Breast epithelium (tissue), 4 donors: ENCODE measurements at regions not wholly inside any gene's neighbourhood (a gene's known extent, or its start where the extent isn't known, plus 50 kb on each side); places are given as distances from the start of the nearest gene placed in this dataset.
A peak's percentile ranks its signal among the peaks of the same experiment; 100 is the strongest.

Experiments used
- DNase-seq, 2 donors: peaks; one replicate each; pipeline ENCODE4 v3.0.0-alpha.2; 2019; ENCODE audit warnings: low spot score in 2 of 2
- H3K27ac ChIP-seq, 2 donors: fragments of 200-600 bp; sonication (generic) in 1 of 2; one replicate each; pipeline ENCODE4 v1.5.1; 2016 to 2019; ENCODE audit warnings: mild to moderate bottlenecking in 1 of 2
- H3K27me3 ChIP-seq, 2 donors: fragments of 200-600 bp; sonication (generic) in 1 of 2; one replicate each; pipeline versions ENCODE4 v1.5.1 to v1.6.0; 2017 to 2019; ENCODE audit warnings: control low read depth in 1 of 2, mild to moderate bottlenecking in 1 of 2
- H3K36me3 ChIP-seq: fragments of 200-600 bp; one replicate; pipeline ENCODE4 v1.5.1; 2019
- H3K4me1 ChIP-seq, 2 donors: fragments of 200-600 bp; sonication (generic); one replicate each; pipeline ENCODE4 v1.5.1; 2016 to 2019; ENCODE audit warnings: control low read depth in 1 of 2
- H3K4me3 ChIP-seq, 3 donors: fragments of 200-600 bp; sonication (generic); 1 replicate in 2 of 3; 2 replicates in 1 of 3; pipeline ENCODE4 v1.5.1; 2016 to 2019; ENCODE audit warnings: mild to moderate bottlenecking in 3 of 3, moderate library complexity in 2 of 3
- H3K9me3 ChIP-seq, 2 donors: fragments of 200-600 bp; sonication (generic) in 1 of 2; one replicate each; pipeline ENCODE4 v1.5.1; 2016 to 2019; ENCODE audit warnings: control low read depth in 1 of 2
- CTCF ChIP-seq, 3 donors: fragments of 450-650 bp; IDR thresholded peaks; one replicate each; pipeline ENCODE4 v1.5.1; 2016 to 2017; ENCODE audit warnings: antibody characterized with exemption in 3 of 3, mild to moderate bottlenecking in 3 of 3, moderate library complexity in 3 of 3
- POLR2A ChIP-seq: fragments of 450-650 bp; IDR thresholded peaks from one replicate; pipeline ENCODE4 v1.6.1; 2016; ENCODE audit warnings: antibody characterized with exemption, mild to moderate bottlenecking, moderate library complexity
- POLR2AphosphoS5 ChIP-seq, 3 donors: sonication (generic); formaldehyde crosslinking; IDR thresholded peaks; one replicate each; pipeline ENCODE4 v1.6.1; 2017; ENCODE audit warnings: antibody characterized with exemption in 3 of 3
- intact Hi-C: fragments of 100-400 bp; cut with DNase I; formaldehyde crosslinking; loops from one replicate; pipeline ENCODE4 v1.15.1; 2023; ENCODE audit warnings: low total_unique reads

DNA sequence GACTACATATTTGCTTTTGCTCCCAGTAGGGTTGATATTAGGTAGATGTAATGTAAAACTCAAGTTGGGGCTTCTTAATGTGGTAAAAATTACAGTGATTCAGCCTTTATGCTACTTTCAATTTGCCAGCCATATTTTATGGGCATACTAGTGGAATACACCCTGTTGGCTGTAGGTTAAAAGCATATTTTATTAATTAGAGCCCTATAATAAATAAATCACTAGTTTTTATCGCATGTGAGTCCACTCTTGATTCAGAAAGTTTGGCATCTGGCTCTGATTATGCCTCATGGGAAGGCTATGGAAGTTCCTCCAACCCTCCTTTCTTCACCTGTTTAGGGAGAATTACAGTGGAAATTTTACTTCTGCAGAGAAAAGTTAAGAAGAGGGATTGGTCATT is 390.9 kb downstream of the GATA3 start:
- TF ChIP-seq POLR2A (no peak), POLR2AphosphoS5 (IDR thresholded peaks at IDR 0.05) (no peak), CTCF (IDR thresholded peaks at IDR 0.05) (no peak)
- H3K36me3 ChIP-seq, result no peaks in the 10 kb centered on the region
- no peak for DNase-seq
- no peaks in the 10 kb centered on the region for H3K4me1 ChIP-seq
- intact Hi-C loops, result no loop called here
- H3K9me3 ChIP-seq, result no peaks in the 10 kb centered on the region
- no peak overlapping the region for H3K27ac ChIP-seq
- no peak overlapping the region for H3K4me3 ChIP-seq
- H3K27me3 ChIP-seq, result no peaks in the 10 kb centered on the region

DNA sequence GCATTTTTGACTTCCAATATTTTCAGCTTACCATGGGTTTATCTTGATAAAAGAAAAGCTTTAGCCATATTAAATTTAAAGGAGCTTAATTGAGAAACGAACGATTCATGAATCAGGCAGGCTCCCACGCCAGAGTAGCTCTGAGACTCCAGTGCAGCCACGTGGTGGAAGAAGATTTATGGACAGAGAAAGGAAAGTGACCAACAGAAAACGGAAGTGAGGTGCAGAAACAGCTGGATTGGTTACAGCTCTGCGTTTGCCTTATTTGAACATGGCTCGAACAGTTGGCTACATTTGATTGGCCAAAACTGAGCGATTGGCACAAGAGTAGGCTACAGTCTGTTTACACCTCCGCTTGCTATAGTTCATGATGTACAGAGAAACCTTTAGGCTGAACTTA is 395.4 kb downstream of the GATA3 start:
- no peak for DNase-seq
- TF ChIP-seq POLR2A (no peak), POLR2AphosphoS5 (IDR thresholded peaks at IDR 0.05) (no peak), CTCF (IDR thresholded peaks at IDR 0.05) (no peak)
- Histone ChIP-seq H3K36me3 (no peaks in the 10 kb centered on the region), H3K4me1 (peaks cover 0 to 3% of the 10 kb centered on the region in 2 donors), H3K27ac (no peak overlapping the region), H3K27me3 (no peaks in the 10 kb centered on the region), H3K4me3 (no peak overlapping the region), H3K9me3 (no peaks in the 10 kb centered on the region)
- intact Hi-C loops, result no loop called here

GRCh38 chr10:8453587-8453986 is 399.1 kb downstream of the GATA3 start:
- Histone ChIP-seq H3K9me3 (no peaks in the 10 kb centered on the region), H3K4me1 (peaks cover 0 to 3% of the 10 kb centered on the region in 2 donors), H3K4me3 (no peak overlapping the region), H3K27ac (peak overlapping the region; percentile 74 to 83), H3K36me3 (no peaks in the 10 kb centered on the region), H3K27me3 (no peaks in the 10 kb centered on the region)
- no peak for TF ChIP-seq POLR2A
- TF ChIP-seq POLR2AphosphoS5 (IDR thresholded peaks at IDR 0.05), result no peak
- no peak for TF ChIP-seq CTCF (IDR thresholded peaks at IDR 0.05)
- peak in 1 of 2 donors; percentile 69 for DNase-seq
- intact Hi-C loops, result no loop called here

DNA sequence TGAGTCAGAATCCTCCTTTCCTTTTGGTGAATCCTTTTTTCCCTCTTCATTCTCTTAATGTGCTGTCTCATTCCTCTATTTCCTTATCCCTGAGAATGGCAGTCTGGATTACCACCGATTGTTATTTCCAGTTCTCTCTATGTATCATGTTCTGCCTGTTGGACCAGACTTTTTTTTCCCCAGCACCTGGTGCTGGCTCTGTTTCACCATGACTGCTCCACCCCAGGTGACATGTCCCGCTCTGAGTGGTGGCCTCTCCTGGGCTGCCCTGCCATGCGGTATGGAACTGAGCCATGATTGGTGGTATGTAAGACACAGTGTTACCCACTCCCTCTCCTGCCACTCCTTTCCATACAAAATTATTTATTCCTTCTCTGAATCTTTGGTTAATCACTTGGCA is 399.9 kb downstream of the GATA3 start:
- Histone ChIP-seq H3K4me1 (peaks cover 0 to 3% of the 10 kb centered on the region in 2 donors), H3K4me3 (no peak overlapping the region), H3K27me3 (no peaks in the 10 kb centered on the region), H3K27ac (peak overlapping the region; percentile 74 to 83), H3K36me3 (no peaks in the 10 kb centered on the region), H3K9me3 (no peaks in the 10 kb centered on the region)
- intact Hi-C loops, result no loop called here
- DNase-seq, result peak in 1 of 2 donors; percentile 68
- no peak for TF ChIP-seq POLR2AphosphoS5 (IDR thresholded peaks at IDR 0.05)
- no peak for TF ChIP-seq POLR2A
- TF ChIP-seq CTCF (IDR thresholded peaks at IDR 0.05), result no peak

GRCh38 chr10:8455181-8455580 is 400.7 kb downstream of the GATA3 start:
- intact Hi-C loops, result no loop called here
- H3K27me3 ChIP-seq, result no peaks in the 10 kb centered on the region
- no peak for TF ChIP-seq POLR2A
- peaks cover 0 to 3% of the 10 kb centered on the region in 2 donors for H3K4me1 ChIP-seq
- no peaks in the 10 kb centered on the region for H3K9me3 ChIP-seq
- no peaks in the 10 kb centered on the region for H3K36me3 ChIP-seq
- no peak for DNase-seq
- H3K4me3 ChIP-seq, result no peak overlapping the region
- peak overlapping the region in 1 of 2 donors; percentile 25 for H3K27ac ChIP-seq

DNA sequence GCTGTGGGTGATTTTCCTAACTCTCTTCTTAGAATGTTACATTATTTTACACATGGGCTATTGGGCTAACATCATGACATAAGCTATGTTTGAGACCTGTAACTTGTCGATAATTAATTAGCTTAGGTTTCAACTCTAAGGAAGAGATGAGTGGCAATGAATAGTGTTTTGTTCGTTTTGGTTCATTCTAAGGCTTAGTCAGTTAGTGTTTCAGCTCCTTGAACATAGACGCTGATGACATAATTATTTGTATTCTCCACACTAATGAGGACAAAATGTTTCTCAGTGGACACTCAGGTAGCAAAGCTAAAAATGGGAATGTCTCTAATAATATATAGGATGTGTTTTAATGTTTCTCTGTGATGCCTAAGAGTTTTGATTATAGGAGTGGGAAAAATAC is 401.9 kb downstream of the GATA3 start:
- H3K27ac ChIP-seq, result no peak overlapping the region
- H3K36me3 ChIP-seq, result no peaks in the 10 kb centered on the region
- no peaks in the 10 kb centered on the region for H3K27me3 ChIP-seq
- intact Hi-C loops, result no loop called here
- H3K4me3 ChIP-seq, result no peak overlapping the region
- no peak for DNase-seq
- TF ChIP-seq POLR2A (no peak), CTCF (IDR thresholded peaks at IDR 0.05) (no peak), POLR2AphosphoS5 (IDR thresholded peaks at IDR 0.05) (no peak)
- peaks cover 0 to 3% of the 10 kb centered on the region in 2 donors for H3K4me1 ChIP-seq
- no peaks in the 10 kb centered on the region for H3K9me3 ChIP-seq
